ENCODE measurements at regions not wholly inside any gene's neighbourhood (a gene's known extent, or its start where the extent isn't known, plus 50 kb on each side); places are given as distances from the start of the nearest gene placed in this dataset.

GRCh38 chr11:36719358-36720107 lies 121.5 kb upstream of the RAG2 start:
- H3K27ac ChIP-seq (ENCODE audit: low read length) = no peak overlapping the region
- ChIA-PET CTCF (no interaction called here), POLR2A (no interaction called here)
- no peaks in the 10 kb centered on the region for H3K36me3 ChIP-seq (ENCODE audit: control insufficient read depth, insufficient read depth, low read length)
- ATAC-seq (no peak), DNase-seq (ENCODE audit: low read depth, low spot score) (no peak)
- TF ChIP-seq SIN3A (IDR thresholded peaks at IDR 0.05; ENCODE audit: borderline replicate concordance, insufficient read depth, low read depth, low read length) (no peak), TCF7L2 (IDR thresholded peaks at IDR 0.05; ENCODE audit: low read depth, low read length) (no peak), POLR2AphosphoS5 (IDR thresholded peaks at IDR 0.05; ENCODE audit: low read depth, low read length) (no peak)
- TF ChIP-seq, protein P1, sequence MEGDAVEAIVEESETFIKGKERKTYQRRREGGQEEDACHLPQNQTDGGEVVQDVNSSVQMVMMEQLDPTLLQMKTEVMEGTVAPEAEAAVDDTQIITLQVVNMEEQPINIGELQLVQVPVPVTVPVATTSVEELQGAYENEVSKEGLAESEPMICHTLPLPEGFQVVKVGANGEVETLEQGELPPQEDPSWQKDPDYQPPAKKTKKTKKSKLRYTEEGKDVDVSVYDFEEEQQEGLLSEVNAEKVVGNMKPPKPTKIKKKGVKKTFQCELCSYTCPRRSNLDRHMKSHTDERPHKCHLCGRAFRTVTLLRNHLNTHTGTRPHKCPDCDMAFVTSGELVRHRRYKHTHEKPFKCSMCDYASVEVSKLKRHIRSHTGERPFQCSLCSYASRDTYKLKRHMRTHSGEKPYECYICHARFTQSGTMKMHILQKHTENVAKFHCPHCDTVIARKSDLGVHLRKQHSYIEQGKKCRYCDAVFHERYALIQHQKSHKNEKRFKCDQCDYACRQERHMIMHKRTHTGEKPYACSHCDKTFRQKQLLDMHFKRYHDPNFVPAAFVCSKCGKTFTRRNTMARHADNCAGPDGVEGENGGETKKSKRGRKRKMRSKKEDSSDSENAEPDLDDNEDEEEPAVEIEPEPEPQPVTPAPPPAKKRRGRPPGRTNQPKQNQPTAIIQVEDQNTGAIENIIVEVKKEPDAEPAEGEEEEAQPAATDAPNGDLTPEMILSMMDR (IDR thresholded peaks at IDR 0.05) = no peak
- TF ChIP-seq, protein P2, sequence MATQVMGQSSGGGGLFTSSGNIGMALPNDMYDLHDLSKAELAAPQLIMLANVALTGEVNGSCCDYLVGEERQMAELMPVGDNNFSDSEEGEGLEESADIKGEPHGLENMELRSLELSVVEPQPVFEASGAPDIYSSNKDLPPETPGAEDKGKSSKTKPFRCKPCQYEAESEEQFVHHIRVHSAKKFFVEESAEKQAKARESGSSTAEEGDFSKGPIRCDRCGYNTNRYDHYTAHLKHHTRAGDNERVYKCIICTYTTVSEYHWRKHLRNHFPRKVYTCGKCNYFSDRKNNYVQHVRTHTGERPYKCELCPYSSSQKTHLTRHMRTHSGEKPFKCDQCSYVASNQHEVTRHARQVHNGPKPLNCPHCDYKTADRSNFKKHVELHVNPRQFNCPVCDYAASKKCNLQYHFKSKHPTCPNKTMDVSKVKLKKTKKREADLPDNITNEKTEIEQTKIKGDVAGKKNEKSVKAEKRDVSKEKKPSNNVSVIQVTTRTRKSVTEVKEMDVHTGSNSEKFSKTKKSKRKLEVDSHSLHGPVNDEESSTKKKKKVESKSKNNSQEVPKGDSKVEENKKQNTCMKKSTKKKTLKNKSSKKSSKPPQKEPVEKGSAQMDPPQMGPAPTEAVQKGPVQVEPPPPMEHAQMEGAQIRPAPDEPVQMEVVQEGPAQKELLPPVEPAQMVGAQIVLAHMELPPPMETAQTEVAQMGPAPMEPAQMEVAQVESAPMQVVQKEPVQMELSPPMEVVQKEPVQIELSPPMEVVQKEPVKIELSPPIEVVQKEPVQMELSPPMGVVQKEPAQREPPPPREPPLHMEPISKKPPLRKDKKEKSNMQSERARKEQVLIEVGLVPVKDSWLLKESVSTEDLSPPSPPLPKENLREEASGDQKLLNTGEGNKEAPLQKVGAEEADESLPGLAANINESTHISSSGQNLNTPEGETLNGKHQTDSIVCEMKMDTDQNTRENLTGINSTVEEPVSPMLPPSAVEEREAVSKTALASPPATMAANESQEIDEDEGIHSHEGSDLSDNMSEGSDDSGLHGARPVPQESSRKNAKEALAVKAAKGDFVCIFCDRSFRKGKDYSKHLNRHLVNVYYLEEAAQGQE (IDR thresholded peaks at IDR 0.05; ENCODE audit: insufficient read depth in 1 of 2, low read depth in 2 of 2, low read length in 1 of 2) = no peak
- H3K27me3 ChIP-seq (ENCODE audit: control insufficient read depth, insufficient read depth, low read length) = 0 out of 2 replicates have a peak, but pooled peaks cover 2% of the 10 kb centered on the region
- H3K4me3 ChIP-seq (ENCODE audit: low read depth in 2 of 2, low read length in 2 of 2) = no peak overlapping the region
- no peaks in the 10 kb centered on the region for H3K4me1 ChIP-seq (ENCODE audit: control insufficient read depth, insufficient read depth, low read length)
- no peaks in the 10 kb centered on the region for H3K9me3 ChIP-seq (ENCODE audit: control insufficient read depth, insufficient read depth, low read depth, low read length)
- intact Hi-C loops (cut with micrococcal nuclease; ENCODE audit: unreplicated experiment) = no loop called here
- in situ Hi-C loops (cut with HindIII; ENCODE audit: low pct_unique_long_range_greater_than_20kb, low sequenced_read_pairs) = no loop called here
- BruUV-seq (replicated peaks) = no TSS peak

GRCh38 chr11:36718451-36718850 lies 120.4 kb upstream of the RAG2 start:
- no TSS peak for BruUV-seq (replicated peaks)
- Histone ChIP-seq H3K27me3 (ENCODE audit: control insufficient read depth, insufficient read depth, low read length) (0 out of 2 replicates have a peak, but pooled peaks cover 2% of the 10 kb centered on the region), H3K9me3 (ENCODE audit: control insufficient read depth, insufficient read depth, low read depth, low read length) (no peaks in the 10 kb centered on the region), H3K4me3 (ENCODE audit: low read depth in 2 of 2, low read length in 2 of 2) (no peak overlapping the region), H3K36me3 (ENCODE audit: control insufficient read depth, insufficient read depth, low read length) (no peaks in the 10 kb centered on the region), H3K4me1 (ENCODE audit: control insufficient read depth, insufficient read depth, low read length) (no peaks in the 10 kb centered on the region), H3K27ac (ENCODE audit: low read length) (no peak overlapping the region)
- ChIA-PET POLR2A (no interaction called here), CTCF (no interaction called here)
- TF ChIP-seq TCF7L2 (IDR thresholded peaks at IDR 0.05; ENCODE audit: low read depth, low read length) (no peak), POLR2AphosphoS5 (IDR thresholded peaks at IDR 0.05; ENCODE audit: low read depth, low read length) (no peak), SIN3A (IDR thresholded peaks at IDR 0.05; ENCODE audit: borderline replicate concordance, insufficient read depth, low read depth, low read length) (no peak)
- TF ChIP-seq, protein P2 (IDR thresholded peaks at IDR 0.05; ENCODE audit: insufficient read depth in 1 of 2, low read depth in 2 of 2, low read length in 1 of 2) = no peak
- TF ChIP-seq, protein P1 (IDR thresholded peaks at IDR 0.05) = no peak
- in situ Hi-C loops (cut with HindIII; ENCODE audit: low pct_unique_long_range_greater_than_20kb, low sequenced_read_pairs) (no loop called here), intact Hi-C loops (cut with micrococcal nuclease; ENCODE audit: unreplicated experiment) (no loop called here)
- DNase-seq (ENCODE audit: low read depth, low spot score) (no peak), ATAC-seq (no peak)

All from Panc1 (cell line).